ENCODE measurements at regions not wholly inside any gene's neighbourhood (a gene's known extent, or its start where the extent isn't known, plus 50 kb on each side); places are given as distances from the start of the nearest gene placed in this dataset.

DNA sequence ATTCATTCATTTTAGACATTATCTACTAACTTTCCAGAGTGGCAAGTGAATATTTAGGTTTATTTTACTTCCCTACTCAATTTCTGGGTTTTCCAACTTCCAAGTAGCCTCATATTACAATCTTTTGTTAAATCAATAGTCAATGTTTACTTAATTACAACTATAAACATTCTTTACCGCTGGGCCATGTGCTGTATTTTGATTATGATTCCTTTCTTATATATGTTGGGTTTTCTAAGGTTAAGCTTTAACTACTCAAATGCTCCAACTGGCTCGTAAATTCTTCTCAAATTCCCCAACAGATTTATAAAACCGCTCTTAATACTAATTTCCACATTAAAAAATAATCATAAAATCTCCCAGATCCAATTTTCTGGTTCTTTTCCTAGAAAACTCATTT lies 110.1 kb upstream of the ABCA1 start:
- Histone ChIP-seq H3K4me3 (no peak overlapping the region), H3K27me3 (no peaks in the 10 kb centered on the region), H3K9me3 (no peaks in the 10 kb centered on the region), H3K4me1 (no peaks in the 10 kb centered on the region), H3K27ac (no peak overlapping the region), H3K36me3 (no peaks in the 10 kb centered on the region)
- TF ChIP-seq, protein P1, sequence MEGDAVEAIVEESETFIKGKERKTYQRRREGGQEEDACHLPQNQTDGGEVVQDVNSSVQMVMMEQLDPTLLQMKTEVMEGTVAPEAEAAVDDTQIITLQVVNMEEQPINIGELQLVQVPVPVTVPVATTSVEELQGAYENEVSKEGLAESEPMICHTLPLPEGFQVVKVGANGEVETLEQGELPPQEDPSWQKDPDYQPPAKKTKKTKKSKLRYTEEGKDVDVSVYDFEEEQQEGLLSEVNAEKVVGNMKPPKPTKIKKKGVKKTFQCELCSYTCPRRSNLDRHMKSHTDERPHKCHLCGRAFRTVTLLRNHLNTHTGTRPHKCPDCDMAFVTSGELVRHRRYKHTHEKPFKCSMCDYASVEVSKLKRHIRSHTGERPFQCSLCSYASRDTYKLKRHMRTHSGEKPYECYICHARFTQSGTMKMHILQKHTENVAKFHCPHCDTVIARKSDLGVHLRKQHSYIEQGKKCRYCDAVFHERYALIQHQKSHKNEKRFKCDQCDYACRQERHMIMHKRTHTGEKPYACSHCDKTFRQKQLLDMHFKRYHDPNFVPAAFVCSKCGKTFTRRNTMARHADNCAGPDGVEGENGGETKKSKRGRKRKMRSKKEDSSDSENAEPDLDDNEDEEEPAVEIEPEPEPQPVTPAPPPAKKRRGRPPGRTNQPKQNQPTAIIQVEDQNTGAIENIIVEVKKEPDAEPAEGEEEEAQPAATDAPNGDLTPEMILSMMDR (IDR thresholded peaks at IDR 0.05) = no peak
- intact Hi-C loops (cut with DNase I; ENCODE audit: low total_unique reads) = no loop called here
- no peak for DNase-seq

DNA sequence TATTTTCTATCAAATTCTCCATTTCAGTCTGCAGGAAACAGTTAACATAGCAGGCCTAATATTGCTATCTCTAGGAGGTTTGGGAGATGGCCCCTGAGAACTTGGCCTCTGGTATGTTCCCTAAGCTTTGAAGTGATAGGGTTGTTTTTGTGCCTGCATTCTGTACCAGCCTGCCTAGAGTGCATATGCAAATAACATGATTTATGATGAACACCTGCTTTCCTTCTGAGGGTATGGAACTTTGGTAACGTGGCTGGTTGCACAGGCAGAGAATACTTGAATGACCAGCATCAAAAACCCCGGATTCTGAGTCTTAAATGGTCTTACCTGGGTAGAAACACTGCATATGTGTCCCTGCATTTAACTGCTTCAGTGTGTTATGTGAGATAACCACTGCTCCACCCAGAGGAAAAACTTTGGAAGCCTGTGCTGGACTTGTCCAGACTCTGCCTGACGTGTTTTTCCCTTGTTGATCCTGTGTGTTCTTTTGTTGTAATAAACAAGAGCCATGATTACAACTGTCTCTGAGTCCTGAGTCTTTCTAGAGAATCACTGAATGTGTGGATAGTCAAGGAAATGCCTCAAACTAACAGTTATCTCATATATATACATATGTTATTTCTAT lies 111.3 kb upstream of the ABCA1 start:
- no peaks in the 10 kb centered on the region for H3K9me3 ChIP-seq
- no peaks in the 10 kb centered on the region for H3K27me3 ChIP-seq
- TF ChIP-seq, protein P1 (IDR thresholded peaks at IDR 0.05) = no peak
- DNase-seq = no peak
- H3K4me1 ChIP-seq = no peaks in the 10 kb centered on the region
- no peak overlapping the region for H3K27ac ChIP-seq
- no peaks in the 10 kb centered on the region for H3K36me3 ChIP-seq
- no peak overlapping the region for H3K4me3 ChIP-seq
- intact Hi-C loops (cut with DNase I; ENCODE audit: low total_unique reads) = no loop called here

DNA sequence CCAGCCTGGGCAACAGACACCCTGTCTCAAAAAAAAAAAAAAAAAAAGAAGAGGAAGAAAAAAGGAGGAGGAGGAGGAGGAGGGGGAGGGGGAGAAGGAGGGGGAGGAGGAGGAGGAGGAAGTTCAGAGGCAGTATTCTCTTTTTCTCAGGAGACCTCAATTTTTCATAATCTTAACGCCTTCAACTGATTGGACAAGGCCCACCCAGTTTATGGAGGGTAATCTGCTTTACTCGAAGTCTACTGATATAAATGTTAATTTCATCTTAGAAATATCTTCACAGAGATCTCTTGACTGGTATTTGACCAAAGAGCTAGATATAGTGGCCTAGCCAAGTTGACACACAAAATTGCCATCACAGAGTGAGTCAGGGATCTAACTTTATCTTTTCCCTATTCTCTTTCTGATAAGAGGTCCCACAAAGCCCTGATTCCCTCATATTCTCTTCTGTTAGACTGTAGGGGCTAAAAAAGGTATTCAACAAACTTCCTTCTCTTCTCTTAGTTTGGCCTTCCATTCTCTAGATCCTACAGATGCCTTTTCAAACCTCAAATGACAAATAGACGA lies 115.5 kb upstream of the ABCA1 start:
- no peak for DNase-seq
- H3K4me1 ChIP-seq = no peaks in the 10 kb centered on the region
- no peak overlapping the region for H3K27ac ChIP-seq
- TF ChIP-seq, protein P1 (IDR thresholded peaks at IDR 0.05) = no peak
- intact Hi-C loops (cut with DNase I; ENCODE audit: low total_unique reads) = no loop called here
- H3K4me3 ChIP-seq = no peak overlapping the region
- no peaks in the 10 kb centered on the region for H3K27me3 ChIP-seq
- no peaks in the 10 kb centered on the region for H3K36me3 ChIP-seq
- no peaks in the 10 kb centered on the region for H3K9me3 ChIP-seq

DNA sequence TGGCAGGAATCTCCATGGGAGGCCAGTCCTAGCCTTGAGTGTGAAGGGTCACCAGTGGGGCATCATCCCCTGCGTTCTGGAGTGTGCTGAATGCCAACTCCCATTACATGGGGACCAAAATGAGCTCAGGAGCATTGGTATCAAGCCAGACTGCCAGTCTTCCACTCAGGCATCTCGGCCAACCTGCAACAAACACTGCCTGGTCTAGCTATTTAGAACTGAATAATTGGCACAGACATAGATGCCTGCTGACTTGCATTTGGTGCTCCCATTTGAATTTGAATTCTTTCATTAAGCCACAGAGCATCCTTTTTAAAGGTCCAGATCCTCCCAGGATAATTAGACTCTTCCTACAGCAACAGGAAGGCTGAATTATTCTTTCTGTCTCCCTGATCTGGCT lies 116.6 kb upstream of the ABCA1 start:
- Histone ChIP-seq H3K4me1 (no peaks in the 10 kb centered on the region), H3K27ac (no peak overlapping the region), H3K9me3 (no peaks in the 10 kb centered on the region), H3K4me3 (no peak overlapping the region), H3K36me3 (no peaks in the 10 kb centered on the region), H3K27me3 (no peaks in the 10 kb centered on the region)
- DNase-seq = no peak
- TF ChIP-seq, protein P1 (IDR thresholded peaks at IDR 0.05) = no peak
- intact Hi-C loops (cut with DNase I; ENCODE audit: low total_unique reads) = no loop called here

DNA sequence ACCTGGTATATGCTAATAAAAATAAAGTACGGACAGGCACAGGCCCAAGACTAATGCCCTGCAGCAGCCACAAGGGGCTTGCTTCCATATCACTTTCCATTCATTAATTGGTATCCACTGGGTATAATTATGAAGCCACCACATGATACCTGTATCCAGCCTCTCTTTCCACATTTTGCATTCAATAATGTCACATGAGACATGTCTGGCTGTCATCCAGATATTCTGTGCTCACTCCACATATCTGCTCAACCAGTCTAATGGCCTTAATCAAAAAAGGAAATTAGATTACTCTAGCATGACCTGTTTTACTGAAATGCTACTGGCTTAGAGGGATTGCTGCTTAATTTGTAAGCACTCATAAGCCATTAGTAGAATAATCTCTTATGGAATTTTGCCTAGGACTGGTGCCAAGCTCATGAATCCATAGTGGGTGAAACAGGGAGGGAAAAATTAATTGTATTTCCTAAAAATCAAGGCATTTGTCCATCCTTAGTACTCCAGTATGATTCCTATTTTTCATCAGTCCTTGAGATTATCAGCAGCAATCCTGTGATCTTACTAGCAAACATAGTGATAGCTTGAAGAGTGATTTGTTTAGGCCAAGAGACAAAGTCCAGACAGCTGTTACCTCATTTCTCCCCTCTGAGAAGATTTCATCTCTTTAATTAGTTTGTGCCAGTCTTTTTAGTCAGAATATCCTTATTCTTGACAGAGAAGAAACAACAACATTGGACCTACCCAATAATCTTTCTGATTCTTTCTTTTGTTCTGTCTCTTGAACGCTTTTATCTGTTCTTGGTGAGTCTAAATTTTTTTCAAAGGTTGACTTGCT lies 119.2 kb upstream of the ABCA1 start:
- no peak for DNase-seq
- H3K4me3 ChIP-seq = no peak overlapping the region
- no peaks in the 10 kb centered on the region for H3K9me3 ChIP-seq
- no peaks in the 10 kb centered on the region for H3K36me3 ChIP-seq
- no peaks in the 10 kb centered on the region for H3K4me1 ChIP-seq
- H3K27me3 ChIP-seq = no peaks in the 10 kb centered on the region
- H3K27ac ChIP-seq = no peak overlapping the region
- intact Hi-C loops (cut with DNase I; ENCODE audit: low total_unique reads) = no loop called here
- TF ChIP-seq, protein P1 (IDR thresholded peaks at IDR 0.05) = no peak
